HL-60/S4 treated with phorbol 12-myristate 13-acetate at 8.2 ng/mL for 4 days and 3 days (cell line): ENCODE measurements at regions not wholly inside any gene's neighbourhood (a gene's known extent, or its start where the extent isn't known, plus 50 kb on each side); places are given as distances from the start of the nearest gene placed in this dataset.

Experiments used
- in situ Hi-C: fragments of 300-500 bp; cut with MboI; formaldehyde crosslinking; loops from 2 replicates; pipeline ENCODE4 v1.15.0; 2022; ENCODE audit warnings: low sequenced_read_pairs

- in situ Hi-C loops: no loop called here
Measured at GRCh38 chr1:221636096-221636495, 105.8 kb downstream of the DUSP10 start.

- in situ Hi-C loops: no loop called here
Measured at GRCh38 chr1:221636967-221637366, 104.9 kb downstream of the DUSP10 start.

GRCh38 chr1:221637641-221638041 lies 104.2 kb downstream of the DUSP10 start:
- in situ Hi-C loops: no loop called here

DNA sequence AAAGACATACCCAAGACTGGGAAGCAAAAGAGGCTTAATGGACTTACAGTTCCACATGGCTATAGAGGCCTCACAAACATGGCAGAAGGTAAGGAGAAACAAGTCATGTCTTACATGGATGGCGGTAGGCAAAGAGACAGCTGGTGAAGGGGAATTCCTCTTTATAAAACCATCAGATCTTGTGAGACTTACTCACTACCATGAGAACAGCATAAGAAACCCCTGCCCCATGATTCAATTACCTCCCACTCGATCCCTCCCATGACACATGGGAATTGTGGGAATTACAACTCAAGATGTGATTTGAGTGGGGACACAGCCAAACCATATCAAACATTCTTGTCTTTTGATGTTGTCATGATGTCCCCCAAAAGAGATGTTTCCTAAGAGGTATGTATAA lies 103.3 kb downstream of the DUSP10 start:
- in situ Hi-C loops: no loop called here

DNA sequence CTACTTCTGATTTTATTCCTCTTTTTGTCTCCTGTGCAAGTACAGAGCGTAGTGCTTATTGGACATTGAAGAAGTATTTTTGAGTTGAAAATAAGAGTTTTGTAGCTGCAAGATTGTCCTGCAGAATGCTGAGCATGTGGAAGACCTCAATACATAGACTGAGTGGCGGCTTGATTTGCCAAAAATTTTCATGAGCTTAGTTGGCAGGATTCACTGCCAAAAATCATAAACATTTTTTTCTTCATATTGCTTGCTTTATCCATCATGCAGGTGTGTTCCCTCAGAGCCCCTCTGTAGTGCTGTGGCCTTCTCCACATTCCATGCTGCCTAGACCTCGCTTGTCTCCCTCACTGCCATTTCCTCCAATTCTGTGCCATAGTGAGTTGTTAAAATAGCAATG lies 100.1 kb downstream of the DUSP10 start:
- in situ Hi-C loops: no loop called here

- in situ Hi-C loops: no loop called here
Measured at GRCh38 chr1:221643404-221644144, 98.3 kb downstream of the DUSP10 start.

- in situ Hi-C loops: no loop called here
Measured at GRCh38 chr1:221644145-221644448, 97.8 kb downstream of the DUSP10 start.

- in situ Hi-C loops: no loop called here
Measured at GRCh38 chr1:221644663-221645258, 97.1 kb downstream of the DUSP10 start.

DNA sequence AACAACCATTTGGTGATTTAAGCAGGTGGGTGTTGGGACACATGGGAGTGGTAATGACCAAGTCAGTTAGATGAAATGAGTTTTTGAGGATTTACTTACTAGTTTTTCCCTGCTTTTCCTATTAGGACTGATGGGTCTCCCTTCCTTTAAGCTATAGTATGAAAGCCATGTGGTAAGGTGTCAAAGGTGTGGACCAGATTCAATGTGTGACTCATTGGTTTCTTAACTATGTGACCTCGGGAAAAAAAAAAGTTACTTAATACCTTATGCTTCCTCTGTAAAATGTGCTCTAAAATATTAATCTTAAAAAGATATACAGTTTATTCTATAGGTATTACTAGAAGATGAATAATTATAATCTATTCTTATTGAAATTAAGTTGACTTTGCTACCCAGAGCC lies 93.7 kb downstream of the DUSP10 start:
- in situ Hi-C loops: no loop called here
